Esophagus muscularis mucosa (tissue), 4 donors: ENCODE measurements at regions not wholly inside any gene's neighbourhood (a gene's known extent, or its start where the extent isn't known, plus 50 kb on each side); places are given as distances from the start of the nearest gene placed in this dataset.

Experiments used
- CTCF ChIP-seq, 3 experiments: fragments of 200-600 bp in 2 of 3; fragments of 450-650 bp in 1 of 3; sonication (generic) in 2 of 3; IDR thresholded peaks; one replicate each; pipeline ENCODE4 v1.5.1; 2017 to 2019; ENCODE audit warnings: antibody characterized with exemption in 3 of 3, mild to moderate bottlenecking in 2 of 3, moderate library complexity in 1 of 3
- EP300 ChIP-seq: sonication (generic); formaldehyde crosslinking; IDR thresholded peaks from one replicate; pipeline ENCODE4 v1.6.1; 2017; ENCODE audit warnings: antibody characterized with exemption
- POLR2A ChIP-seq: fragments of 450-650 bp; IDR thresholded peaks from one replicate; pipeline ENCODE4 v1.6.1; 2017; ENCODE audit warnings: antibody characterized with exemption, moderate library complexity, mild to moderate bottlenecking, low read depth

GRCh38 chr7:17097668-17098297 is 200.7 kb upstream of the AHR start:
- TF ChIP-seq CTCF (IDR thresholded peaks at IDR 0.05) (no peak), POLR2A (no peak), EP300 (no peak)
